Stimulated activated CD4-positive, alpha-beta T cell treated with anti-CD3 and anti-CD28 coated beads, Interleukin-4, amount 100 ng/mL, for 24 hours (primary cell): ENCODE measurements at regions not wholly inside any gene's neighbourhood (a gene's known extent, or its start where the extent isn't known, plus 50 kb on each side); places are given as distances from the start of the nearest gene placed in this dataset.
A peak's percentile ranks its signal among the peaks of the same experiment; 100 is the strongest.

Experiments
- DNase-seq: peaks from one replicate; pipeline ENCODE4 v3.0.0-alpha.2; 2020

GRCh38 chr18:56545464-56545863 is 92.9 kb downstream of the TXNL1 start:
- no peak for DNase-seq

- DNase-seq, result no peak
Measured at GRCh38 chr18:56542476-56542875, 95.9 kb downstream of the TXNL1 start.

- no peak for DNase-seq
Measured at GRCh38 chr18:56541793-56542192, 96.6 kb downstream of the TXNL1 start.

- DNase-seq, result no peak
Measured at GRCh38 chr18:56541340-56541739, 97.1 kb downstream of the TXNL1 start.

- DNase-seq, result no peak
Measured at GRCh38 chr18:56538746-56539145, 99.6 kb downstream of the TXNL1 start.

GRCh38 chr18:56532176-56532840 is 106.1 kb downstream of the TXNL1 start:
- DNase-seq, result peak; percentile 6

- DNase-seq, result no peak
Measured at GRCh38 chr18:56522816-56523215, 115.6 kb downstream of the TXNL1 start.

GRCh38 chr18:56521263-56521662 is 117.1 kb downstream of the TXNL1 start:
- no peak for DNase-seq

GRCh38 chr18:56517761-56518160 is 120.6 kb downstream of the TXNL1 start:
- no peak for DNase-seq

- no peak for DNase-seq
Measured at GRCh38 chr18:56517196-56517595, 121.2 kb downstream of the TXNL1 start.

- DNase-seq, result no peak
Measured at GRCh38 chr18:56516789-56517188, 121.6 kb downstream of the TXNL1 start.

- no peak for DNase-seq
Measured at GRCh38 chr18:56515522-56515921, 122.9 kb downstream of the TXNL1 start.

GRCh38 chr18:56511996-56512395 is 126.4 kb downstream of the TXNL1 start:
- no peak for DNase-seq

GRCh38 chr18:56510108-56510507 is 128.3 kb downstream of the TXNL1 start:
- no peak for DNase-seq

GRCh38 chr18:56509656-56510055 is 128.7 kb downstream of the TXNL1 start:
- DNase-seq, result no peak

- DNase-seq, result no peak
Measured at GRCh38 chr18:56508370-56509036, 129.9 kb downstream of the TXNL1 start.

GRCh38 chr18:56505971-56506370 is 132.4 kb downstream of the TXNL1 start:
- DNase-seq, result no peak

GRCh38 chr18:56505293-56505692 is 133.1 kb downstream of the TXNL1 start:
- no peak for DNase-seq

- no peak for DNase-seq
Measured at GRCh38 chr18:56501896-56502295, 136.5 kb downstream of the TXNL1 start.

GRCh38 chr18:56495884-56496283 is 142.5 kb downstream of the TXNL1 start:
- no peak for DNase-seq

- DNase-seq, result no peak
Measured at GRCh38 chr18:56493531-56493930, 144.9 kb downstream of the TXNL1 start.

GRCh38 chr18:56492136-56492535 is 146.3 kb downstream of the TXNL1 start:
- no peak for DNase-seq

- no peak for DNase-seq
Measured at GRCh38 chr18:56490942-56491341, 147.4 kb downstream of the TXNL1 start.

GRCh38 chr18:56489893-56490292 is 148.5 kb downstream of the TXNL1 start:
- no peak for DNase-seq

GRCh38 chr18:56488739-56489138 is 149.7 kb downstream of the TXNL1 start:
- DNase-seq, result no peak
